HAP-1 (cell line): ENCODE measurements at regions not wholly inside any gene's neighbourhood (a gene's known extent, or its start where the extent isn't known, plus 50 kb on each side); places are given as distances from the start of the nearest gene placed in this dataset.

Experiments used
- DNase-seq, 2 experiments: peaks; one replicate each; pipeline ENCODE4 v3.0.0-alpha.2; 2016 to 2020; ENCODE audit warnings: low spot score in 2 of 2
- H3K27me3 ChIP-seq: fragments of 250-450 bp; sonication (Bioruptor Pico); 2 replicates; pipeline ENCODE4 v1.5.1; 2020; ENCODE audit warnings: low read depth, mild to moderate bottlenecking, moderate library complexity
- H3K36me3 ChIP-seq: fragments of 250-450 bp; sonication (Bioruptor Pico); replicated peaks from 2 replicates; pipeline ENCODE4 v1.5.1; 2020; ENCODE audit warnings: mild to moderate bottlenecking
- H3K4me1 ChIP-seq: fragments of 250-450 bp; sonication (Bioruptor Pico); 2 replicates; pipeline ENCODE4 v1.5.1; 2020; ENCODE audit warnings: mild to moderate bottlenecking
- H3K4me3 ChIP-seq: fragments of 250-450 bp; sonication (Bioruptor Pico); 2 replicates; pipeline ENCODE4 v1.5.1; 2020; ENCODE audit warnings: mild to moderate bottlenecking, moderate library complexity
- H3K9me3 ChIP-seq: fragments of 250-450 bp; sonication (Bioruptor Pico); 2 replicates; pipeline ENCODE4 v1.5.1; 2020; ENCODE audit warnings: mild to moderate bottlenecking, moderate library complexity
- in situ Hi-C: fragments of 300-500 bp; cut with MboI; formaldehyde crosslinking; loops from 3 replicates; pipeline ENCODE4 v1.14.3; 2020; ENCODE audit warnings: low sequenced_read_pairs, inconsistent platforms, mixed read lengths

- no peak for DNase-seq
- Histone ChIP-seq H3K36me3 (no peaks in the 10 kb centered on the region), H3K27me3 (no peaks in the 10 kb centered on the region), H3K4me3 (no peak overlapping the region), H3K4me1 (no peaks in the 10 kb centered on the region), H3K9me3 (no peaks in the 10 kb centered on the region)
- in situ Hi-C loops: no loop called here
These were observed 549.4 kb downstream of the TLL1 start for GRCh38 chr4:166422475-166422874.

GRCh38 chr4:166426300-166426863 lies 553.3 kb downstream of the TLL1 start:
- no peaks in the 10 kb centered on the region for H3K27me3 ChIP-seq

GRCh38 chr4:166432125-166432524 lies 559.1 kb downstream of the TLL1 start:
- Histone ChIP-seq H3K36me3 (no peaks in the 10 kb centered on the region), H3K4me3 (no peak overlapping the region), H3K27me3 (no peaks in the 10 kb centered on the region), H3K9me3 (no peaks in the 10 kb centered on the region), H3K4me1 (no peaks in the 10 kb centered on the region; the same call in 1 of the 2 replicates)
- in situ Hi-C loops: no loop called here
- DNase-seq: no peak

More at GRCh38 chr4:166426300-166426863, 553.3 kb downstream of the TLL1 start:
- in situ Hi-C loops: no loop called here
- DNase-seq: no peak
- H3K4me1 ChIP-seq: no peaks in the 10 kb centered on the region; the same call in 1 of the 2 replicates
- H3K36me3 ChIP-seq: no peaks in the 10 kb centered on the region
- H3K9me3 ChIP-seq: no peaks in the 10 kb centered on the region
- H3K4me3 ChIP-seq: no peak overlapping the region

GRCh38 chr4:166432842-166433241 lies 559.8 kb downstream of the TLL1 start:
- DNase-seq: no peak
- H3K4me1 ChIP-seq: no peaks in the 10 kb centered on the region; the same call in 1 of the 2 replicates
- H3K4me3 ChIP-seq: no peak overlapping the region
- in situ Hi-C loops: no loop called here
- H3K27me3 ChIP-seq: no peaks in the 10 kb centered on the region
- no peaks in the 10 kb centered on the region for H3K36me3 ChIP-seq
- H3K9me3 ChIP-seq: no peaks in the 10 kb centered on the region

- H3K27me3 ChIP-seq: no peaks in the 10 kb centered on the region
- no peaks in the 10 kb centered on the region for H3K36me3 ChIP-seq
- DNase-seq: no peak
- no peaks in the 10 kb centered on the region; the same call in 1 of the 2 replicates for H3K9me3 ChIP-seq
- in situ Hi-C loops: no loop called here
- no peak overlapping the region for H3K4me3 ChIP-seq
- H3K4me1 ChIP-seq: no peaks in the 10 kb centered on the region
These were observed 562.4 kb downstream of the TLL1 start for GRCh38 chr4:166435449-166435848.

- in situ Hi-C loops: no loop called here
- DNase-seq: no peak
- Histone ChIP-seq H3K4me1 (no peaks in the 10 kb centered on the region), H3K4me3 (no peak overlapping the region), H3K27me3 (no peaks in the 10 kb centered on the region), H3K36me3 (no peaks in the 10 kb centered on the region), H3K9me3 (0 out of 2 replicates have a peak, but pooled peaks cover 6% of the 10 kb centered on the region)
These were observed 585.7 kb downstream of the TLL1 start for GRCh38 chr4:166458756-166459155.

- Histone ChIP-seq H3K9me3 (0 out of 2 replicates have a peak, but pooled peaks cover 6% of the 10 kb centered on the region), H3K36me3 (no peaks in the 10 kb centered on the region), H3K4me3 (no peak overlapping the region), H3K27me3 (no peaks in the 10 kb centered on the region), H3K4me1 (no peaks in the 10 kb centered on the region)
- DNase-seq: no peak
- in situ Hi-C loops: no loop called here
These were observed 586.6 kb downstream of the TLL1 start for GRCh38 chr4:166459621-166460020.

GRCh38 chr4:166460769-166461550 lies 587.9 kb downstream of the TLL1 start:
- no peak overlapping the region for H3K4me3 ChIP-seq
- H3K9me3 ChIP-seq: no peaks in the 10 kb centered on the region
- H3K36me3 ChIP-seq: no peaks in the 10 kb centered on the region
- H3K27me3 ChIP-seq: no peaks in the 10 kb centered on the region
- DNase-seq: no peak
- no peaks in the 10 kb centered on the region for H3K4me1 ChIP-seq
- in situ Hi-C loops: no loop called here

- Histone ChIP-seq H3K36me3 (no peaks in the 10 kb centered on the region), H3K9me3 (no peaks in the 10 kb centered on the region), H3K27me3 (no peaks in the 10 kb centered on the region), H3K4me3 (no peak overlapping the region), H3K4me1 (no peaks in the 10 kb centered on the region)
- no peak for DNase-seq
- in situ Hi-C loops: no loop called here
These were observed 608.0 kb downstream of the TLL1 start for GRCh38 chr4:166481055-166481454.

GRCh38 chr4:166481739-166482138 lies 608.7 kb downstream of the TLL1 start:
- no peak overlapping the region for H3K4me3 ChIP-seq
- H3K27me3 ChIP-seq: no peaks in the 10 kb centered on the region
- in situ Hi-C loops: no loop called here
- DNase-seq: no peak
- no peaks in the 10 kb centered on the region for H3K9me3 ChIP-seq
- no peaks in the 10 kb centered on the region for H3K4me1 ChIP-seq
- H3K36me3 ChIP-seq: no peaks in the 10 kb centered on the region

- no peaks in the 10 kb centered on the region for H3K27me3 ChIP-seq
- no peak overlapping the region for H3K4me3 ChIP-seq
- H3K36me3 ChIP-seq: no peaks in the 10 kb centered on the region
- H3K4me1 ChIP-seq: no peaks in the 10 kb centered on the region
- no peaks in the 10 kb centered on the region for H3K9me3 ChIP-seq
- no peak for DNase-seq
- in situ Hi-C loops: no loop called here
These were observed 609.7 kb downstream of the TLL1 start for GRCh38 chr4:166482758-166483157.

- Histone ChIP-seq H3K4me3 (no peak overlapping the region), H3K4me1 (no peaks in the 10 kb centered on the region), H3K27me3 (no peaks in the 10 kb centered on the region), H3K36me3 (no peaks in the 10 kb centered on the region), H3K9me3 (no peaks in the 10 kb centered on the region)
- in situ Hi-C loops: no loop called here
- DNase-seq: no peak
These were observed 618.6 kb downstream of the TLL1 start for GRCh38 chr4:166491635-166492034.

GRCh38 chr4:166493924-166494345 lies 620.9 kb downstream of the TLL1 start:
- no peaks in the 10 kb centered on the region for H3K36me3 ChIP-seq
- in situ Hi-C loops: no loop called here

GRCh38 chr4:166498546-166498945 lies 625.5 kb downstream of the TLL1 start:
- no peak overlapping the region for H3K4me3 ChIP-seq
- in situ Hi-C loops: no loop called here
- no peaks in the 10 kb centered on the region for H3K36me3 ChIP-seq
- DNase-seq: peak in 1 of 2 experiments; percentile 37
- peaks cover 20% of the 10 kb centered on the region for H3K4me1 ChIP-seq
- no peaks in the 10 kb centered on the region for H3K27me3 ChIP-seq
- no peaks in the 10 kb centered on the region for H3K9me3 ChIP-seq

More at GRCh38 chr4:166493924-166494345, 620.9 kb downstream of the TLL1 start:
- no peak for DNase-seq
- Histone ChIP-seq H3K4me3 (no peak overlapping the region), H3K9me3 (no peaks in the 10 kb centered on the region), H3K27me3 (no peaks in the 10 kb centered on the region), H3K4me1 (peaks cover 6% of the 10 kb centered on the region; the same call in 1 of the 2 replicates)
